Tongue (tissue), 1 donor: ENCODE measurements at regions not wholly inside any gene's neighbourhood (a gene's known extent, or its start where the extent isn't known, plus 50 kb on each side); places are given as distances from the start of the nearest gene placed in this dataset.
A peak's percentile ranks its signal among the peaks of the same experiment; 100 is the strongest.
"Not testable (repeated sequence)": the region's sequence is repeated elsewhere in the genome, so short reads cannot be mapped to it uniquely, and the experiment has no call there.

ENCODE experiments used
- DNase-seq: peaks from one replicate; pipeline ENCODE4 v3.0.0-alpha.2; 2015

- peak; percentile 81 for DNase-seq
Observed at GRCh38 chr16:27639561-27640276, 89.8 kb downstream of the KATNIP start.

GRCh38 chr16:27640277-27640600 lies 90.3 kb downstream of the KATNIP start:
- DNase-seq: no peak

GRCh38 chr16:27641260-27641659 lies 91.3 kb downstream of the KATNIP start:
- no peak for DNase-seq

GRCh38 chr16:27641734-27642415 lies 91.9 kb downstream of the KATNIP start:
- not testable (repeated sequence) for DNase-seq

GRCh38 chr16:27642756-27643155 lies 92.8 kb downstream of the KATNIP start:
- no peak for DNase-seq

GRCh38 chr16:27644165-27644564 lies 94.2 kb downstream of the KATNIP start:
- no peak for DNase-seq

GRCh38 chr16:27645396-27645795 lies 95.5 kb downstream of the KATNIP start:
- DNase-seq: no peak

GRCh38 chr16:27646806-27647205 lies 96.9 kb downstream of the KATNIP start:
- DNase-seq: no peak

- no peak for DNase-seq
Observed at GRCh38 chr16:27649021-27649420, 99.1 kb downstream of the KATNIP start.

GRCh38 chr16:27650073-27650701 lies 100.2 kb downstream of the KATNIP start:
- no peak for DNase-seq

GRCh38 chr16:27651301-27651700 lies 101.4 kb downstream of the KATNIP start:
- no peak for DNase-seq

- DNase-seq: no peak
Observed at GRCh38 chr16:27657811-27658210, 107.9 kb downstream of the KATNIP start.

GRCh38 chr16:27660507-27660906 lies 110.6 kb downstream of the KATNIP start:
- no peak for DNase-seq

GRCh38 chr16:27663235-27663634 lies 113.3 kb downstream of the KATNIP start:
- DNase-seq: not testable (repeated sequence)

- no peak for DNase-seq
Observed at GRCh38 chr16:27665881-27666280, 115.9 kb downstream of the KATNIP start.

GRCh38 chr16:27670071-27670810 lies 120.3 kb downstream of the KATNIP start:
- peak; percentile 67 for DNase-seq

- DNase-seq: no peak
Observed at GRCh38 chr16:27671410-27671809, 121.5 kb downstream of the KATNIP start.

GRCh38 chr16:27676839-27677238 lies 126.9 kb downstream of the KATNIP start:
- no peak for DNase-seq

GRCh38 chr16:27677263-27677662 lies 127.3 kb downstream of the KATNIP start:
- no peak for DNase-seq

- no peak for DNase-seq
Observed at GRCh38 chr16:27678955-27679354, 129.0 kb downstream of the KATNIP start.

GRCh38 chr16:27679899-27680298 lies 130.0 kb downstream of the KATNIP start:
- DNase-seq: no peak

GRCh38 chr16:27681681-27682080 lies 131.7 kb downstream of the KATNIP start:
- DNase-seq: no peak

GRCh38 chr16:27684047-27684446 lies 134.1 kb downstream of the KATNIP start:
- no peak for DNase-seq
